NCI-H345 (cell line): ENCODE measurements at regions not wholly inside any gene's neighbourhood (a gene's known extent, or its start where the extent isn't known, plus 50 kb on each side); places are given as distances from the start of the nearest gene placed in this dataset.

Experiments used
- DNase-seq: peaks from one replicate; lab custom pipeline; 2025; lab: John Stamatoyannopoulos, UW

- DNase-seq: no peak
Measured at GRCh38 chr1:63199706-63200335, 122.5 kb upstream of the FOXD3 start.

GRCh38 chr1:63200676-63201075, 121.7 kb upstream of the FOXD3 start:
- no peak for DNase-seq

- DNase-seq: no peak
Measured at GRCh38 chr1:63203641-63204040, 118.7 kb upstream of the FOXD3 start.

- DNase-seq: no peak
Measured at GRCh38 chr1:63205776-63206175, 116.6 kb upstream of the FOXD3 start.

GRCh38 chr1:63214553-63214952, 107.8 kb upstream of the FOXD3 start:
- no peak for DNase-seq

GRCh38 chr1:63223426-63223825, 98.9 kb upstream of the FOXD3 start:
- no peak for DNase-seq

GRCh38 chr1:63230722-63231121, 91.6 kb upstream of the FOXD3 start:
- DNase-seq: no peak

- no peak for DNase-seq
Measured at GRCh38 chr1:63238721-63239120, 83.6 kb upstream of the FOXD3 start.

- no peak for DNase-seq
Measured at GRCh38 chr1:63245186-63245585, 77.2 kb upstream of the FOXD3 start.

GRCh38 chr1:63248216-63248615, 74.2 kb upstream of the FOXD3 start:
- no peak for DNase-seq

GRCh38 chr1:63255153-63255552, 67.2 kb upstream of the FOXD3 start:
- DNase-seq: no peak

- no peak for DNase-seq
Measured at GRCh38 chr1:63261736-63262458, 60.5 kb upstream of the FOXD3 start.

- DNase-seq: no peak
Measured at GRCh38 chr1:63262459-63262770, 60.0 kb upstream of the FOXD3 start.

GRCh38 chr1:63264161-63264560, 58.2 kb upstream of the FOXD3 start:
- DNase-seq: no peak

GRCh38 chr1:63266857-63267256, 55.5 kb upstream of the FOXD3 start:
- no peak for DNase-seq

GRCh38 chr1:63268876-63269275, 53.5 kb upstream of the FOXD3 start:
- DNase-seq: no peak

- DNase-seq: no peak
Measured at GRCh38 chr1:63269571-63269970, 52.8 kb upstream of the FOXD3 start.
